Left hindlimb (tissue), 1 donor: ENCODE measurements at regions not wholly inside any gene's neighbourhood (a gene's known extent, or its start where the extent isn't known, plus 50 kb on each side); places are given as distances from the start of the nearest gene placed in this dataset.

ENCODE experiments used
- DNase-seq: peaks from one replicate; pipeline ENCODE4 v3.0.0-alpha.2; 2018

- DNase-seq, result no peak
Measured at GRCh38 chr14:97215263-97215969, 418.2 kb downstream of the VRK1 start.

DNA sequence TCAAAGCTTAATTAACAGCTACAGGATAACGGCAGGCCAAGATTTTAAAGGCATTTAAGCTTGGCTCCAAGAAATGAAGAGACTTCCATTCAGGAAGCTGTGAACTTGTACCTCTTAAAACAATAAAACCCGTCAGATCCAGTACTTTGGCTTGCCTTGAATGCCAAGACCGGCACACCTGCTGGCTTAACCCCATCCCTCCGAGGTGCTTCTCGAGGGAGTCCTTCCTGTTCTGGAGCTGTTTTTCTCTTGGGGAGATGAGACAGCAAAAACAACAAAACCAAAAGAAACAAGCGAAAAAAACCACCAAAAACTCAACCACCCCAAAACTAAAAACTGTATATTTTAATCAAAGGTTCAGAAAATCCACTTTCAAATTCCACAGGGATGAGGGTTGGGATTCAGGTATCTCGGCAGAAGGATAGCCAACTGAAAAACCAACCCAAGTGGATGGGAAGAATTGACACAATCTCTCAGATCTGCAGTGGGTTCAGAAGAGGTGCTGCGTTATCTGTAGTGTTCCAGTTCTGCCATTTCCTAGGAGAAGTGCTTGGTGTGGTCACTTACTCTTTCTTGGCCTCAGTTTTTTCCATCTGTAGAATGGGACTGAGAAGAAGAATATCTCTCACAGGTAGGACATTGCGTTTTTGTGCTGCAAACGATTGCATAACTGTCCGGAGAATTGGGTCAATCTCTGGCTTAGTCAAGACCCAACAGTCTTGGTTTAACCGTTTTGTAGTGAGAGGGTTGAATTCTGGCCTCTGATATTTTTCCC is 420.1 kb downstream of the VRK1 start:
- DNase-seq, result no peak

- no peak for DNase-seq
Measured at GRCh38 chr14:97218274-97218673, 421.1 kb downstream of the VRK1 start.

DNA sequence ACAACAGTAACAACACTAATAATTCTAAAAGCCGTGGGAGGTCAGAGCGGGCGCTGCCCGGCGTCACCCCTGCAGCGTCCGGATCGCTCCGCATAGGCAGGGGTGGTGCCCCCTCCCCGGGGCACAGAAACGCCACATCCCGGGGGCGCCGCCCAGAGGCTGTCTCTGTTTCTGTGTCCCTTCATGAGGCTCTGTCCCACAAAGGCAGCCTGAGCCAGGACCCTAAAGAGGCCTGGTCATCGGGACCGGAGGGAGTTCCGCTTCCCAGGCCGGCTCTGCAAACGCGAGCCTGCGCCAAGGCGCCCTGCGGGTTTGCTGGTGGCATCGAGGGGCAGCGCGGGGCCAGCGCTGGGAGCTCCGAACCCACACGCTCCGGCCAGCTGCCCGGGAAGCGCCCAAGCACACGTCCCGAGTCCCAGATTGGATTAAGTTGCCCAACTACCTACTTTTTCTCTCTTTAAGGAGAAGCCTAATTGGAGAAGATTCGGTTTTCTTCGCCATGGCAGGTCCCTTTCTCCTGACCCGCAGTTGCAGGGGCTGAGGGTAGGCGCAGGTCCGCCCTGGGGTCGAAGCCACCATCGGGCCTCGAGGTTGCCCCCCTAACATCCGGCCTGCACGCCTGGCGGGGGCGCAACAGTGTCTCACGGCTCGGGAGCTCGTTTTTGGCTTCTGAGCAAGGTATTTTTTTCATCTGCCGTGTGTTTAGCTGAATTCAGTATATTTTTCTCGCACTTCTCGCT is 421.7 kb downstream of the VRK1 start:
- peak; percentile 42 for DNase-seq

- no peak for DNase-seq
Measured at GRCh38 chr14:97219431-97220017, 422.3 kb downstream of the VRK1 start.

- DNase-seq, result no peak
Measured at GRCh38 chr14:97221572-97222285, 424.5 kb downstream of the VRK1 start.

GRCh38 chr14:97224016-97224415 is 426.8 kb downstream of the VRK1 start:
- DNase-seq, result no peak

DNA sequence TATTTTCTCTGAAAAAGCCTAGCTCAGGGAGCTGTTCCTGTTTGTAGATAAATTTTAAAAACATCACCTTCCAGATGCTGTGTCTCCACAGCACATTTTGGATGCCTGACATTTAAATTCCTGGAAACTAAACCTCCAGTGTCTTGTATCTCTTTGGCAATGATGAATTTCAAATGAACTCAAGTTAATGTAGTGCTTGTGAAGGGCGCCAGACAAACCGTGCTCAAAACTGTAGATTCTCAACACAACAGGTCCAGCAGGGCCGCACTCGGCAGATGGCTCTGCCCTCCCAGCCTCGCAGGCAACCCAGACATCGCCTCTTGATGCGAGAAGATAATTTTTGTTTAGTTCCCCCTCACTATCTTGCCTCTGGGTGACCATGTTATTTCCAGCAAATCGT is 432.9 kb downstream of the VRK1 start:
- no peak for DNase-seq

DNA sequence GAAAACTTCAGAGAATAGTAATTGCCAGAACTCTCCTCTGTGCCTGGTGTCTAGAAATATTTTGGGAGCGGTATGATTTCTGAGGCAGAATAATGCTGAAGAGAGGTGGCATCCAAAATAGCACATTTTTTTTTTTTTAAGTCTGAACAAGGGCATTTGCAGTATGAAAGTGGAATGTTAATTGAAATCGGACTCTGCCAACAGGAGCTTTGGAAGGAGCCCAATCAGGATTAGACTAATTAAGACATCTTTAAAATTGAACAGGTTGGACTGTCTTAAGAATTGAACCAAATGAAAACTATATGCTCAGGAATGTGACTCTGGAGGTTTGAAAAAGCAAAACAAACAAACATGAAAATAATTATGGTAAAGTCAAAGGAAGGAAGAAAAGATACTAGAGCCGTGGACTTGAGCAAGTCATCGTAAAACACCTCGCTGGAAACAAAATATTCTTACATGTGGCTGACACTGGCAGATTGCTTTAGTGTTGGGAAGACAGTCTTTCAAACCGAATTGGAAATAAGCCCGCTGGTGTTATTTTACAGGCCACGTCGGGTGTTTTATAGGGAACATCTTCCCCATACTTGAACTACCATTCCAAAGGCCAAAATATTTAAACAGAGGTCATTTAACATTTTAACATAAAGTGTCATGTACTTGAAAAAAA is 436.3 kb downstream of the VRK1 start:
- no peak for DNase-seq

DNA sequence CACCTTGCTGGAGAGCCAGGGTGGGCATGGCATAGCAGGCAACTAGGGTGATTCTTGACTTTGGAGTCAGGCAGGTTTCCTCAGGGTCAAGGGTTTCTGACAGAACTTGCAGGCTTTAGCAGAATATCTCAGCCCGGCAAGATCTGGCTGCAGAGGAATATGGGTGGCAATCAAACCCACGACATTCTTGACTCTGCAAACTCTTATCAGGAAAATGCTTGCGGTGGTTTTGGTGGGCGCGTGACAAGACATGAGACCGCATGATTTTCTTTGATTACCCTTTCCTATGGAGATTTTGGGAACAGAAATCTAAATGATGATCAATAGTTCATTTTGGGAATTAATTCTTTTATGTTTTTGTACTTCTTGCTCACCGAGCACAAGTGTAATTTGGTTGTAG is 449.5 kb downstream of the VRK1 start:
- no peak for DNase-seq

- no peak for DNase-seq
Measured at GRCh38 chr14:97248973-97249372, 451.8 kb downstream of the VRK1 start.

DNA sequence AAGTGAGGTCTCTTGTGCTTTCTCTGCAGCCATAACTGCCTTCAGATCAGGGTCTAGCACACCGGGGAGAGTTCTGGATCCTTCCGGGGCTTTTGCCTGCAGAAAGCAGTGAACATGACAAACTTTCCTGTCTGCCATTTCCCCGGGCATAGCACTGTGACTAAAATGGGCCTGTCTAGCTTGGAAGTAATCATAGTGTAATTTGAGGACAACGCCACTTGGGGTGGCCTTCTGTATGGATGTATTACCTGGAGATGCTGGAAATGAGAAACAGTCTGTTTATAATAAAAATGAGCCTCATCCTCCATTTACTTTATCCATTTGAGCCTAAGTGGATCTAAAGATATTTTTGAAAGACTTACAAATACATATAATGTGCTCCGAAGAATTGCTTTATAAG is 453.7 kb downstream of the VRK1 start:
- no peak for DNase-seq

GRCh38 chr14:97251491-97252155 is 454.4 kb downstream of the VRK1 start:
- no peak for DNase-seq

- DNase-seq, result no peak
Measured at GRCh38 chr14:97253756-97254155, 456.6 kb downstream of the VRK1 start.

DNA sequence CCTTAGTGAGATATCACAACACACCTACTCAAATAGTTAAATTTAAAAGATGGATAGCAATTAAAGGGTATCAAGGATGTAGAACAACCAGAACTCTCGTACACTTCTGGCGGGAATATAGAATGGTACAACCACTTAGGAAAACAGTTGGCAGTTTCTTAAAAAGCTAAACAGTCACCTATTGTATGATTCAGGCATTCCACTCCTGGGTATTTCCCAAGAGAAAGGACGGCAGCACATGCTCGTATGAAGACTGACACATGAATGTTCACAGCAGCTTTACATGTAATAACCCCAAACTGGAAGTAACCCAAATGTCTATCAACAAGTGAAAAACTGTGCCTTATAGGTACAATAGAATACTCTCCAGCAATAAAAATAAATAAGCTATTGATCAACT is 465.2 kb downstream of the VRK1 start:
- no peak for DNase-seq

GRCh38 chr14:97264516-97265230 is 467.5 kb downstream of the VRK1 start:
- no peak for DNase-seq

DNA sequence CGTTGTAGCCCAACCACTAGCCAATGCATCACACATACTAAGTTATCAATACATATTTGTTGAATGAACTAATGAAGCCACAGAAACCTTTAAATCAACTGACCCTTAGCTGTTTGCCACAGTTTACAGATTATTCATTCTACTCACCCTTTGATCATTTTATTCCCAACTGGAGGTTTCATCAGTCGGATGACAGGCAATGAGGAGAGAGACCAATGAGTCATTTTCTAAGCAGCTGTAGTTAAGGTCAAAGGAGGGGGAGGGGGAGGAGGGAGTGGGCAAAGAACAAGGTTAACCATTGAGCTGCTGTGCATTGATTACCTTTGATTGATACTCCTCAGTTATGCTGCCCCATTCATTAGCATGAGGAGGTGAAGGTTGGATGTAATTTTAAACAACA is 469.5 kb downstream of the VRK1 start:
- DNase-seq, result no peak

- no peak for DNase-seq
Measured at GRCh38 chr14:97267509-97267908, 470.3 kb downstream of the VRK1 start.

- DNase-seq, result no peak
Measured at GRCh38 chr14:97268097-97268496, 470.9 kb downstream of the VRK1 start.

GRCh38 chr14:97270308-97270707 is 473.1 kb downstream of the VRK1 start:
- DNase-seq, result no peak

DNA sequence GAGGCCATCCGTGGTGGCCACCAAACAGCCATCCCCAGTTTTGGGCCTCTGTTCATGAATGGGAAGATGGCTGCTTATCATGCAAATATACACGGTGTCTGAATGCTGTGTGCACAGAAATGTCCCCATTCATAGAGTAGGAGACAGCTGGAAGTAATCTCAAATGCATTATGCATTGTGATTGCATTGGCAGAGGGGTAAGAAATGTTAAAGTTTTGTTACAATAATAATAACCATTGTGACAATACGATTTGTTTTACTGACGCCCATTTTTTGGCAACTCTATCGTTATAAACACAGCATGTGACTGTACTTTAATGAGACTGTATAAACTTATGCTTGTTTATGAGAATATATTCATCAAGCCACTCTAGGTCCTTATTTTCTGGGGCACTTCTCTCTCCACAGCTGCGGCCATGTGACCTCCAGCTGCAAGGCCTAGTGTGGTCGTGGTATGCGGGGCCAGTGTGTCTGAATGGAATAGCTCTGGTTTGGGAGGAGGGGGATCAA is 474.3 kb downstream of the VRK1 start:
- no peak for DNase-seq
